GM19043 (cell line): ENCODE measurements at regions not wholly inside any gene's neighbourhood (a gene's known extent, or its start where the extent isn't known, plus 50 kb on each side); places are given as distances from the start of the nearest gene placed in this dataset.
"Not testable (repeated sequence)": the region's sequence is repeated elsewhere in the genome, so short reads cannot be mapped to it uniquely, and the experiment has no call there.

ENCODE experiments used
- ATAC-seq: cut with Tn5 transposase; IDR thresholded peaks from one replicate; pipeline ENCODE4 v1.9.1; 2021; ENCODE audit warnings: low read depth; ENCODE audit not compliant: unreplicated experiment

- ATAC-seq, result no peak
Measured at GRCh38 chr2:81462420-81462819, 1157.9 kb upstream of the LRRTM1 start.

GRCh38 chr2:81445176-81445575, 1140.6 kb upstream of the LRRTM1 start:
- ATAC-seq, result no peak

GRCh38 chr2:81437456-81438000, 1133.0 kb upstream of the LRRTM1 start:
- ATAC-seq, result no peak

GRCh38 chr2:81436256-81436655, 1131.7 kb upstream of the LRRTM1 start:
- ATAC-seq, result no peak

GRCh38 chr2:81412681-81413080, 1108.1 kb upstream of the LRRTM1 start:
- ATAC-seq, result no peak

- ATAC-seq, result no peak
Measured at GRCh38 chr2:81403508-81403907, 1099.0 kb upstream of the LRRTM1 start.

- no peak for ATAC-seq
Measured at GRCh38 chr2:81396417-81397019, 1092.0 kb upstream of the LRRTM1 start.

- no peak for ATAC-seq
Measured at GRCh38 chr2:81395746-81396145, 1091.2 kb upstream of the LRRTM1 start.

- no peak for ATAC-seq
Measured at GRCh38 chr2:81389203-81389602, 1084.7 kb upstream of the LRRTM1 start.

GRCh38 chr2:81363800-81364199, 1059.2 kb upstream of the LRRTM1 start:
- no peak for ATAC-seq

GRCh38 chr2:81362468-81362867, 1057.9 kb upstream of the LRRTM1 start:
- not testable (repeated sequence) for ATAC-seq

GRCh38 chr2:81355436-81355835, 1050.9 kb upstream of the LRRTM1 start:
- ATAC-seq, result no peak

- no peak for ATAC-seq
Measured at GRCh38 chr2:81334046-81334445, 1029.5 kb upstream of the LRRTM1 start.

GRCh38 chr2:81328968-81329367, 1024.4 kb upstream of the LRRTM1 start:
- ATAC-seq, result no peak

- no peak for ATAC-seq
Measured at GRCh38 chr2:81327911-81328310, 1023.4 kb upstream of the LRRTM1 start.

- ATAC-seq, result no peak
Measured at GRCh38 chr2:81324046-81324445, 1019.5 kb upstream of the LRRTM1 start.

- ATAC-seq, result no peak
Measured at GRCh38 chr2:81304154-81304830, 999.7 kb upstream of the LRRTM1 start.

- ATAC-seq, result no peak
Measured at GRCh38 chr2:81303321-81303720, 998.8 kb upstream of the LRRTM1 start.

- no peak for ATAC-seq
Measured at GRCh38 chr2:81299841-81300240, 995.3 kb upstream of the LRRTM1 start.

- ATAC-seq, result no peak
Measured at GRCh38 chr2:81290846-81291245, 986.3 kb upstream of the LRRTM1 start.

GRCh38 chr2:81283081-81283480, 978.5 kb upstream of the LRRTM1 start:
- ATAC-seq, result no peak

GRCh38 chr2:81282151-81282769, 977.7 kb upstream of the LRRTM1 start:
- no peak for ATAC-seq
